RWPE2 (cell line): ENCODE measurements at regions not wholly inside any gene's neighbourhood (a gene's known extent, or its start where the extent isn't known, plus 50 kb on each side); places are given as distances from the start of the nearest gene placed in this dataset.

Source experiments
- ATAC-seq: fragments of 200-7000 bp; cut with Tn5 transposase; 3 replicates; pipeline ENCODE4 v1.9.1; 2021; ENCODE audit warnings: low read depth
- DNase-seq: peaks from one replicate; pipeline ENCODE4 v3.0.0-alpha.2; 2020; ENCODE audit warnings: low spot score
- H3K27ac ChIP-seq: fragments of 450-650 bp; 2 replicates; pipeline ENCODE4 v1.5.1; 2017; ENCODE audit warnings: mild to moderate bottlenecking; ENCODE audit not compliant: poor library complexity, severe bottlenecking
- H3K27me3 ChIP-seq: fragments of 250-450 bp; sonication (Bioruptor Pico); 2 replicates; pipeline ENCODE4 v1.5.1; 2021; ENCODE audit warnings: mild to moderate bottlenecking, moderate library complexity; ENCODE audit not compliant: insufficient read depth, poor library complexity, severe bottlenecking
- H3K36me3 ChIP-seq: fragments of 250-450 bp; sonication (Bioruptor Pico); 2 replicates; pipeline ENCODE4 v1.5.1; 2020; ENCODE audit warnings: low read depth, mild to moderate bottlenecking, moderate library complexity
- H3K4me1 ChIP-seq: fragments of 250-450 bp; sonication (Bioruptor Pico); 2 replicates; pipeline ENCODE4 v1.5.1; 2021; ENCODE audit warnings: mild to moderate bottlenecking, moderate library complexity; ENCODE audit not compliant: insufficient read depth, poor library complexity, severe bottlenecking
- H3K4me3 ChIP-seq: fragments of 250-450 bp; sonication (Bioruptor Pico); 2 replicates; pipeline ENCODE4 v1.5.1; 2021; ENCODE audit warnings: mild to moderate bottlenecking, moderate library complexity; ENCODE audit not compliant: severe bottlenecking
- H3K9me3 ChIP-seq: fragments of 250-450 bp; sonication (Bioruptor Pico); 2 replicates; pipeline ENCODE4 v1.5.1; 2021; ENCODE audit warnings: mild to moderate bottlenecking, moderate library complexity; ENCODE audit not compliant: severe bottlenecking
- TF ChIP-seq, protein P1 (sequence below): fragments of 450-650 bp; IDR thresholded peaks from one replicate; pipeline ENCODE4 v1.5.1; 2017; ENCODE audit warnings: mild to moderate bottlenecking, moderate library complexity; ENCODE audit not compliant: poor library complexity, severe bottlenecking

DNA sequence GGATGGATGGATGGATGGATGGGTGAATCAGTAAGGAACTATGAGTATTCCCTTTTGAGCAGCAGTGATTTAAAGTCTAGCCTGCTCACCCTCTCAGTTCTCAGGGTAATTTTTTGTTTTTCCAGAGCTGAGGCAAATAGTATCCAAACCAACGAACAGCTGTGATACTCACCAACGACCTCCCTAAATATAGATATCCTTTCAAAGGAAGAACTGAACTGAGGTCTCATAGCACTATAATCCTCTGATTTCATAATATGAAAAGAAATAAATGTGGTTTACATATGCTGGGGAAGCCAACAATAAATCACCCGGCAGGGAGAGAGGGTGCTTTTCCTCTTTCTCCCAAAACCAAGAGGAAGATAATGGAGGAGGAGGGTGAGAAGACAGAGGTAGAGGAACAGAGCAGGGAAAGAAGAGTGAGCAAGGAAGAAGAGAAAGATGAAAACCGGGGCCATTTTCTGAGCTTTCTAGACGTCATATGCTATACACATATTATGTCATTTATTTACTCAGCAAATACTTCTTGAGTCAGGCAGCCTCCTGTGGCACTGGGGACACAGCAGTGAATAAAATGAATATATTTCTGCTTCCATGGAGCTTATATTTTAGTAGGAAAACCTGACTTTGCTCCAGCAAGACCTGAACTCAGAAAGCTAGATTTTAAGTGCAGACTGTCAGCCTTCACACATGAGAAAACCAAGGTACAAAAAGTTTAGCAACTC, 710.7 kb upstream of the TBX3 start:
- Histone ChIP-seq H3K27me3 (no peaks in the 10 kb centered on the region), H3K4me3 (no peak overlapping the region), H3K27ac (no peak overlapping the region), H3K36me3 (no peaks in the 10 kb centered on the region), H3K4me1 (no peaks in the 10 kb centered on the region), H3K9me3 (peaks cover 2% of the 10 kb centered on the region)
- DNase-seq: no peak
- TF ChIP-seq, protein P1, sequence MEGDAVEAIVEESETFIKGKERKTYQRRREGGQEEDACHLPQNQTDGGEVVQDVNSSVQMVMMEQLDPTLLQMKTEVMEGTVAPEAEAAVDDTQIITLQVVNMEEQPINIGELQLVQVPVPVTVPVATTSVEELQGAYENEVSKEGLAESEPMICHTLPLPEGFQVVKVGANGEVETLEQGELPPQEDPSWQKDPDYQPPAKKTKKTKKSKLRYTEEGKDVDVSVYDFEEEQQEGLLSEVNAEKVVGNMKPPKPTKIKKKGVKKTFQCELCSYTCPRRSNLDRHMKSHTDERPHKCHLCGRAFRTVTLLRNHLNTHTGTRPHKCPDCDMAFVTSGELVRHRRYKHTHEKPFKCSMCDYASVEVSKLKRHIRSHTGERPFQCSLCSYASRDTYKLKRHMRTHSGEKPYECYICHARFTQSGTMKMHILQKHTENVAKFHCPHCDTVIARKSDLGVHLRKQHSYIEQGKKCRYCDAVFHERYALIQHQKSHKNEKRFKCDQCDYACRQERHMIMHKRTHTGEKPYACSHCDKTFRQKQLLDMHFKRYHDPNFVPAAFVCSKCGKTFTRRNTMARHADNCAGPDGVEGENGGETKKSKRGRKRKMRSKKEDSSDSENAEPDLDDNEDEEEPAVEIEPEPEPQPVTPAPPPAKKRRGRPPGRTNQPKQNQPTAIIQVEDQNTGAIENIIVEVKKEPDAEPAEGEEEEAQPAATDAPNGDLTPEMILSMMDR: no peak
- no peak for ATAC-seq

DNA sequence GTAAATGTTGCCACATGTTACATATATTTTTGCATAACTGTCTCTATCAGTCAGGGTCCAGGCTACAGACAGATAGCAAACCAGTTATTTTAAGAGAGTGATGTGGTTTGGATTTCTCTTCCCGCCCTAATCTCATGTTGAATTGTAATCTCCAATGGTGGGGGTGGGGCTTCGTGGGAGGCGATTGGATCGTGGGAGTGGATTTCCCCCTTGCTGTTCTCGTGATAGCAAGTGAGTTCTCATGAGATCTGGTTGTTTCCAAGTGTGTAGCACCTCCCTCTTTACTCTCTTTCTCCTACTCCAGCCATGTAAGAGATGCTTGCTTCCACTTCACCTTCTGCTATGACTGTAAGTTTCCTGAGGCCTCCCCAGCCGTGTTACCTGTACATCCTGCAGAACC, 704.2 kb upstream of the TBX3 start:
- no peak for ATAC-seq
- Histone ChIP-seq H3K4me3 (no peak overlapping the region), H3K4me1 (peaks cover 7% of the 10 kb centered on the region), H3K36me3 (no peaks in the 10 kb centered on the region), H3K27me3 (no peaks in the 10 kb centered on the region), H3K9me3 (no peaks in the 10 kb centered on the region), H3K27ac (no peak overlapping the region)
- TF ChIP-seq, protein P1: no peak
- DNase-seq: no peak

DNA sequence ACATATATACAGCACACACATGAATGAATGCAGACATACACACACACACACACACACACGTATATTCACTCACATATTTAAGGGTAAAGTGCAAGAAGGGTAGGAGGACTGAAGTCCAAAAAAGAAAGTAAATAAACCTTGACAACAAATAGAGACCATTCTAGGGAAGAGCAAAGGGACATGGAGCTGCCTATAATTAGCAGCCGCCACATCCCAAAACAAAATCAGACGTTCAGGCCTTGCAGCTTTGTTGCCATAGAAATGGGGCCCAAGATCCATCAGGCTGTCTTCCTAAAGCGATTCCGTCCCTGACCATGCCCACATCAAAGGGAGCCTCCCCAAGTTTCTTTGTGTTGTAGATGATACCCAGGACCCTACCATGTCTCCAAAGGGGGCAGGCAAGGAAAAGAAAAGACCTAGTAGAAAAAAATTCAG, 703.5 kb upstream of the TBX3 start:
- Histone ChIP-seq H3K27ac (no peak overlapping the region), H3K4me3 (no peak overlapping the region), H3K9me3 (no peaks in the 10 kb centered on the region), H3K27me3 (no peaks in the 10 kb centered on the region), H3K36me3 (no peaks in the 10 kb centered on the region), H3K4me1 (peaks cover 8% of the 10 kb centered on the region)
- TF ChIP-seq, protein P1: no peak
- DNase-seq: no peak
- ATAC-seq: no peak

DNA sequence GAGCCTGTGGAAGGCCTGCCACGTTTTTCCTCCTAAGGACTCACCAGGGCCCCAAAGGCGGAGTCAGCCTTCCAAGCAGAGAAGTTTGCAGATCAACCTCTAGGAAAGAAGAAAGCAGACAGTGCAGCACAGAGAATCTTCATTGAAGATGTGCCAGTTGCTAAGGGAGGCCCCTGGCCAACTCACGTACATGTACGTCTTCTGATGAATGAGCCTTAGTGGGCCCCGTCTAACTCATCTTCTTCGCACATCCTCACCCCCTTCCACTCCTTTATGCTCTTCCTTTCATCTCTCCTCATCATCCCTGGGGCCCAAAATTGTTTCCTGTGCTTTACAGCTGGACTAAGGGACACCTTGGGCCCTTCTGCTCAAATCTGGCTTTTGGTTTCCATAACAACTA, 703.0 kb upstream of the TBX3 start:
- no peak overlapping the region for H3K27ac ChIP-seq
- ATAC-seq (no peak), DNase-seq (no peak)
- no peak overlapping the region for H3K4me3 ChIP-seq
- H3K4me1 ChIP-seq: peaks cover 8% of the 10 kb centered on the region
- H3K9me3 ChIP-seq: no peaks in the 10 kb centered on the region
- H3K27me3 ChIP-seq: no peaks in the 10 kb centered on the region
- TF ChIP-seq, protein P1: no peak
- H3K36me3 ChIP-seq: no peaks in the 10 kb centered on the region

DNA sequence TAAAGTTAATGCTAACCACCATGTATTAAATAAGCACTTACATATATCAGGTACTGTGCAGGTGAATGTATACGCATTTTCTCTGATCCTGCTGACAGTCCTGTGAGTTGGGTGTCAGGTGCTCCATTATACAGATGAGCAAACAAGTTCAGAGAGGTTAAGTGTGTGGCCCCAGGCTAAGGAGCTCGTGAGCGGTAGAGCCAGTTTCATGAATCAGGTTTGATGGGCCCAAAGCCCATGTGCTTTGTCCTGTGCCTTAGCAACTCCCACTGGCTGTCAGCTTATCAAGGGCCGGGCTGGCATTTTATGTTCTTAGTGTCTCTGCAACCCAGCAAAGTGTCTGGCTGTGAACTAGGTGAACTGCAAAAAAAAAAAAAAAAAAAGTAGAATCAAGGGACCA, 701.2 kb upstream of the TBX3 start:
- DNase-seq: no peak
- no peaks in the 10 kb centered on the region for H3K9me3 ChIP-seq
- H3K36me3 ChIP-seq: no peaks in the 10 kb centered on the region
- TF ChIP-seq, protein P1: no peak
- peaks cover 8% of the 10 kb centered on the region for H3K4me1 ChIP-seq
- peak overlapping the region; percentile 79 for H3K27ac ChIP-seq
- no peaks in the 10 kb centered on the region for H3K27me3 ChIP-seq
- no peak for ATAC-seq
- H3K4me3 ChIP-seq: no peak overlapping the region
